Stimulated activated CD8-positive, alpha-beta memory T cell treated with anti-CD3 and anti-CD28 coated beads, Interleukin-4, amount 100 ng/mL, for 4 hours (primary cell): ENCODE measurements at regions not wholly inside any gene's neighbourhood (a gene's known extent, or its start where the extent isn't known, plus 50 kb on each side); places are given as distances from the start of the nearest gene placed in this dataset.
"Not testable (repeated sequence)": the region's sequence is repeated elsewhere in the genome, so short reads cannot be mapped to it uniquely, and the experiment has no call there.

Experiments
- DNase-seq, 2 donors: peaks; one replicate each; pipeline ENCODE4 v3.0.0-alpha.2; 2020; ENCODE audit warnings: low read depth in 2 of 2, low spot score in 1 of 2

- no peak for DNase-seq
These were observed 352.6 kb downstream of the MRPL39 start for GRCh38 chr21:25254491-25255174.

- no peak for DNase-seq
These were observed 360.7 kb downstream of the MRPL39 start for GRCh38 chr21:25246546-25246945.

GRCh38 chr21:25244735-25245134 lies 362.5 kb downstream of the MRPL39 start:
- no peak for DNase-seq

- no peak for DNase-seq
These were observed 363.5 kb downstream of the MRPL39 start for GRCh38 chr21:25243808-25244207.

- no peak for DNase-seq
These were observed 366.3 kb downstream of the MRPL39 start for GRCh38 chr21:25240974-25241373.

- DNase-seq: no peak
These were observed 372.2 kb downstream of the MRPL39 start for GRCh38 chr21:25234857-25235801.

GRCh38 chr21:25220954-25221353 lies 386.3 kb downstream of the MRPL39 start:
- no peak for DNase-seq

- DNase-seq: no peak
These were observed 387.1 kb downstream of the MRPL39 start for GRCh38 chr21:25220169-25220568.

GRCh38 chr21:25215698-25216384 lies 391.4 kb downstream of the MRPL39 start:
- no peak for DNase-seq

GRCh38 chr21:25214676-25215075 lies 392.6 kb downstream of the MRPL39 start:
- DNase-seq: no peak

- DNase-seq: no peak
These were observed 407.3 kb downstream of the MRPL39 start for GRCh38 chr21:25199944-25200343.

GRCh38 chr21:25191141-25191540 lies 416.1 kb downstream of the MRPL39 start:
- no peak for DNase-seq

GRCh38 chr21:25189497-25189896 lies 417.8 kb downstream of the MRPL39 start:
- no peak for DNase-seq

- no peak for DNase-seq
These were observed 418.6 kb downstream of the MRPL39 start for GRCh38 chr21:25188677-25189079.

GRCh38 chr21:25186273-25186672 lies 421.0 kb downstream of the MRPL39 start:
- no peak for DNase-seq

- DNase-seq: no peak
These were observed 423.7 kb downstream of the MRPL39 start for GRCh38 chr21:25183577-25183976.

GRCh38 chr21:25181690-25182089 lies 425.6 kb downstream of the MRPL39 start:
- not testable (repeated sequence) for DNase-seq

GRCh38 chr21:25179116-25179515 lies 428.2 kb downstream of the MRPL39 start:
- no peak for DNase-seq

- DNase-seq: no peak
These were observed 430.5 kb downstream of the MRPL39 start for GRCh38 chr21:25176637-25177412.

GRCh38 chr21:25175938-25176337 lies 431.3 kb downstream of the MRPL39 start:
- DNase-seq: no peak

GRCh38 chr21:25171438-25171837 lies 435.8 kb downstream of the MRPL39 start:
- DNase-seq: no peak
